CD4-positive, alpha-beta T cell treated with Interleukin-12 subunit alpha and Interleukin-12 subunit beta, for 1 hour (primary cell): ENCODE measurements at regions not wholly inside any gene's neighbourhood (a gene's known extent, or its start where the extent isn't known, plus 50 kb on each side); places are given as distances from the start of the nearest gene placed in this dataset.
"Not testable (repeated sequence)": the region's sequence is repeated elsewhere in the genome, so short reads cannot be mapped to it uniquely, and the experiment has no call there.

Experiments used
- DNase-seq: peaks from one replicate; pipeline ENCODE4 v3.0.0-alpha.2; 2020

- DNase-seq: no peak
Measured at GRCh38 chr20:48141660-48142515, 356.6 kb upstream of the SULF2 start.

GRCh38 chr20:48139262-48140041, 354.2 kb upstream of the SULF2 start:
- DNase-seq: no peak

- DNase-seq: no peak
Measured at GRCh38 chr20:48132834-48133233, 347.6 kb upstream of the SULF2 start.

- no peak for DNase-seq
Measured at GRCh38 chr20:48131581-48131980, 346.3 kb upstream of the SULF2 start.

- DNase-seq: no peak
Measured at GRCh38 chr20:48129345-48129942, 344.2 kb upstream of the SULF2 start.

- no peak for DNase-seq
Measured at GRCh38 chr20:48128436-48128835, 343.2 kb upstream of the SULF2 start.

- not testable (repeated sequence) for DNase-seq
Measured at GRCh38 chr20:48127964-48128363, 342.7 kb upstream of the SULF2 start.

- DNase-seq: not testable (repeated sequence)
Measured at GRCh38 chr20:48127133-48127532, 341.9 kb upstream of the SULF2 start.

GRCh38 chr20:48126227-48126740, 341.0 kb upstream of the SULF2 start:
- no peak for DNase-seq

GRCh38 chr20:48124960-48125359, 339.7 kb upstream of the SULF2 start:
- DNase-seq: no peak

GRCh38 chr20:48124181-48124782, 339.0 kb upstream of the SULF2 start:
- no peak for DNase-seq

GRCh38 chr20:48120120-48120519, 334.8 kb upstream of the SULF2 start:
- DNase-seq: no peak

GRCh38 chr20:48119389-48119788, 334.1 kb upstream of the SULF2 start:
- DNase-seq: not testable (repeated sequence)

- DNase-seq: no peak
Measured at GRCh38 chr20:48115502-48115901, 330.2 kb upstream of the SULF2 start.

- DNase-seq: no peak
Measured at GRCh38 chr20:48107560-48107959, 322.3 kb upstream of the SULF2 start.

- DNase-seq: no peak
Measured at GRCh38 chr20:48106428-48106827, 321.1 kb upstream of the SULF2 start.

- DNase-seq: no peak
Measured at GRCh38 chr20:48105526-48105925, 320.2 kb upstream of the SULF2 start.

GRCh38 chr20:48102931-48103660, 317.8 kb upstream of the SULF2 start:
- DNase-seq: no peak

- no peak for DNase-seq
Measured at GRCh38 chr20:48102076-48102787, 317.0 kb upstream of the SULF2 start.

GRCh38 chr20:48100483-48100882, 315.2 kb upstream of the SULF2 start:
- no peak for DNase-seq

GRCh38 chr20:48098866-48099265, 313.6 kb upstream of the SULF2 start:
- no peak for DNase-seq

GRCh38 chr20:48098099-48098498, 312.8 kb upstream of the SULF2 start:
- DNase-seq: no peak
